PC-9 (cell line): ENCODE measurements at regions not wholly inside any gene's neighbourhood (a gene's known extent, or its start where the extent isn't known, plus 50 kb on each side); places are given as distances from the start of the nearest gene placed in this dataset.

ENCODE experiments used
- BruUV-seq: library from RNA; stranded (reverse); fragments of 400-500 nt; replicated peaks from 2 replicates; lab custom pipeline; 2021; lab: Mats Ljungman, UMichigan
- CTCF ChIA-PET: fragments of 300-600 bp; sonication (Branson Sonifier 250); formaldehyde crosslinking; loops from one replicate; lab custom pipeline; 2022; ENCODE audit warnings: antibody characterized with exemption; lab: Charles Lee
- POLR2A ChIA-PET: fragments of 300-600 bp; sonication (Branson Sonifier 250); formaldehyde crosslinking; loops from one replicate; lab custom pipeline; 2022; ENCODE audit warnings: antibody characterized with exemption; ENCODE audit not compliant: unreplicated experiment; lab: Charles Lee
- DNase-seq, 2 experiments: peaks; one replicate each; pipeline versions ENCODE4 v3.0.0 to v3.0.0-alpha.2; 2015 to 2022; ENCODE audit warnings: mixed read lengths in 1 of 2
- H2AFZ ChIP-seq: fragments of 200-600 bp; sonication (generic); 2 replicates; pipeline ENCODE4 v1.8.1; 2017; ENCODE audit warnings: antibody characterized with exemption
- H3F3A ChIP-seq: fragments of 200-600 bp; sonication (generic); 2 replicates; pipeline ENCODE4 v1.8.1; 2017; ENCODE audit warnings: antibody characterized with exemption, mild to moderate bottlenecking, low read depth; ENCODE audit not compliant: insufficient read depth
- H3K27ac ChIP-seq: fragments of 200-600 bp; sonication (generic); 2 replicates; pipeline ENCODE4 v1.6.1; 2016; ENCODE audit warnings: mixed run types
- H3K27me3 ChIP-seq: fragments of 200-600 bp; sonication (generic); 2 replicates; pipeline ENCODE4 v1.6.1; 2016; ENCODE audit warnings: low read depth, mixed run types; ENCODE audit not compliant: insufficient read depth
- H3K36me3 ChIP-seq: fragments of 200-600 bp; sonication (generic); 2 replicates; pipeline ENCODE4 v1.6.1; 2016; ENCODE audit warnings: low read depth, mixed run types
- H3K4me1 ChIP-seq: fragments of 200-600 bp; sonication (generic); replicated peaks from 2 replicates; pipeline ENCODE4 v1.6.1; 2016; ENCODE audit warnings: mixed run types; ENCODE audit not compliant: insufficient read depth
- H3K4me2 ChIP-seq: fragments of 200-600 bp; sonication (generic); 2 replicates; pipeline ENCODE4 v1.6.1; 2017; ENCODE audit warnings: mixed run types
- H3K4me3 ChIP-seq: fragments of 200-600 bp; sonication (generic); 2 replicates; pipeline ENCODE4 v1.6.1; 2016; ENCODE audit warnings: mixed run types
- H3K79me2 ChIP-seq: fragments of 200-600 bp; sonication (generic); 2 replicates; pipeline ENCODE4 v1.6.1; 2017; ENCODE audit warnings: low read depth, mixed run types
- H3K9me2 ChIP-seq: fragments of 200-600 bp; sonication (generic); 2 replicates; pipeline ENCODE4 v1.8.1; 2017; ENCODE audit warnings: mild to moderate bottlenecking; ENCODE audit not compliant: insufficient read depth
- H3K9me3 ChIP-seq: fragments of 200-600 bp; sonication (generic); 2 replicates; pipeline ENCODE4 v1.8.1; 2016; ENCODE audit warnings: low read depth; ENCODE audit not compliant: insufficient read depth
- H4K20me1 ChIP-seq: fragments of 200-600 bp; sonication (generic); 2 replicates; pipeline ENCODE4 v1.8.1; 2017; ENCODE audit not compliant: insufficient read depth
- EZH2 ChIP-seq: fragments of 200-600 bp; sonication (generic); IDR thresholded peaks from 2 replicates; pipeline ENCODE4 v1.8.0; 2017; ENCODE audit warnings: antibody characterized with exemption, low read depth
- intact Hi-C: fragments of 100-400 bp; cut with micrococcal nuclease; formaldehyde crosslinking; loops from one replicate; pipeline ENCODE4 v1.10.0; 2022; ENCODE audit not compliant: unreplicated experiment
- TF ChIP-seq, protein P1 (sequence below): fragments of 200-600 bp; sonication (generic); conservative IDR thresholded peaks from 2 replicates; pipeline ENCODE4 v1.6.1; 2017; ENCODE audit warnings: mixed run types, antibody characterized with exemption, mild to moderate bottlenecking, moderate library complexity

DNA sequence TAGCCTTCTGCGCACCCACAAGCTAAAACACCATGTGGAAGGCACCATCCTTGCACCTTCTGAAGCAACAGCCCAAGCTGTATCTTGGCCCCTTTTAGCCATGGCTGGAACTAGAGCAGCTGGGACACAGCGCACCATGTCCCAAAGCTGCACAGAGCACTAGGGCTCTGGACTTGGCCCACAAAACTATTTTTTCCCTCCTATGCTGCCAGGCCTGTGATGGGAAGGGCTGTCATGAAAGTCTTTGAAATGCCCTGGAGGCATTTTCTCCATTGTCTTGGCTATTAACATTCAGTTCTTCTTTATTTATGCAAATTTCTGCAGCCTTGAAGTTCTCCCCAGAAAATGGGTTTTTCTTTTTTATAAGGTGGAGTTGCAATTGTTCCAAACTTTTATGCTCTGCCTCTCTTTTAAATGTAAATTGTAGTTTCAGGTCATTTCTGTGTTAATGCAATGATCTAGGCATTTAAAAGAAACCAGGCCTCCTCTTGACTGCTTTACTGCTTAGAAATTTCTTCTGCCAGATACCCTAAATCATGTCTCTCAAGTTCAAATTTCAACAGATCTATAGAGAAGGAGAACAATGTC lies 996.3 kb downstream of the TAF11L14 start:
- no peaks in the 10 kb centered on the region for H3K9me3 ChIP-seq
- no peak overlapping the region for H3K27ac ChIP-seq
- H3K9me2 ChIP-seq, result no peaks in the 10 kb centered on the region
- no peaks in the 10 kb centered on the region for H3K79me2 ChIP-seq
- no peaks in the 10 kb centered on the region for H3K36me3 ChIP-seq
- H2AFZ ChIP-seq, result no peak overlapping the region
- no peaks in the 10 kb centered on the region for H3K27me3 ChIP-seq
- intact Hi-C loops, result no loop called here
- no peak overlapping the region for H3K4me2 ChIP-seq
- H3K4me1 ChIP-seq, result no peaks in the 10 kb centered on the region
- TF ChIP-seq, protein P1, sequence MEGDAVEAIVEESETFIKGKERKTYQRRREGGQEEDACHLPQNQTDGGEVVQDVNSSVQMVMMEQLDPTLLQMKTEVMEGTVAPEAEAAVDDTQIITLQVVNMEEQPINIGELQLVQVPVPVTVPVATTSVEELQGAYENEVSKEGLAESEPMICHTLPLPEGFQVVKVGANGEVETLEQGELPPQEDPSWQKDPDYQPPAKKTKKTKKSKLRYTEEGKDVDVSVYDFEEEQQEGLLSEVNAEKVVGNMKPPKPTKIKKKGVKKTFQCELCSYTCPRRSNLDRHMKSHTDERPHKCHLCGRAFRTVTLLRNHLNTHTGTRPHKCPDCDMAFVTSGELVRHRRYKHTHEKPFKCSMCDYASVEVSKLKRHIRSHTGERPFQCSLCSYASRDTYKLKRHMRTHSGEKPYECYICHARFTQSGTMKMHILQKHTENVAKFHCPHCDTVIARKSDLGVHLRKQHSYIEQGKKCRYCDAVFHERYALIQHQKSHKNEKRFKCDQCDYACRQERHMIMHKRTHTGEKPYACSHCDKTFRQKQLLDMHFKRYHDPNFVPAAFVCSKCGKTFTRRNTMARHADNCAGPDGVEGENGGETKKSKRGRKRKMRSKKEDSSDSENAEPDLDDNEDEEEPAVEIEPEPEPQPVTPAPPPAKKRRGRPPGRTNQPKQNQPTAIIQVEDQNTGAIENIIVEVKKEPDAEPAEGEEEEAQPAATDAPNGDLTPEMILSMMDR, result no peak
- TF ChIP-seq EZH2, result no peak
- no peak overlapping the region for H3K4me3 ChIP-seq
- no peaks in the 10 kb centered on the region for H4K20me1 ChIP-seq
- POLR2A ChIA-PET, result no interaction called here
- DNase-seq, result no peak
- H3F3A ChIP-seq, result no peaks in the 10 kb centered on the region
- no TSS peak for BruUV-seq
- CTCF ChIA-PET, result no interaction called here

DNA sequence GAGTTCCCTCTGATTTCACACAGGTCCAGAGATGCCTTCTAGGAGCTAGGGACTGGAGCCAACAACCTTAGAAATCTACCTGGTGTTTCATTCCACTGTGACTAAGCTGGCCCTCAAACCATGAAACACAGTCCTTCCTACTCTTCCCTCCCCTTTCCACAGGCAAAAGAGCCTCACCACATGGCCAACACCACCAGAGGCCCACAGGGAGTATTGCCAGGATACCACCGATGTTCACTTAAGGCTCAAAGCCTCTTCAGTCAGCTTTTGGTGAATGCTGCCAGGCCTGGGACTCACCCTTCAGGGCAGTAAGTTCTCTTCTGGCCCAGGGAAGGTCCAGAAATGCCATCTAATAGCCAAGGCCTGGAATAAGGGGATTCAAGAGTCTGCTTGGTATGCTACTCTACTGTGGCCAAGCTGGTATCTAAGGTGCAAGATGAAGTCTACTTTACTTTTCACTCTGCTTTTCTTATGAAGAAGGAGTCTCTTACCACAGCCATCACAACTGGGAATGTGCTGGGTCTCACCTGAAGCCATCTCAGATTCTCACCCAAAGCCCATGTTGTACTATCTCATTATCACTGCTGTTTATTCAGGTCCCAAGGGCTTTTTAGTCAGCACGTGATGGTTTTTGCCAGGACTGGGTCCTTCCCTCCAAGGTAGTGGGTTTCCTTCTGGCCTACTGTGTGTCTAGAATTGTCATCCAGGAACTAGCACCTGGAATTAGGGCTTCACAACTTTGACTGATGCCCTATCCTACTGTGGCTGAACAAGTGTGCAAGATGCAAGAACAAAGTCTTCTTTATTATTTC lies 1018.4 kb downstream of the TAF11L14 start:
- H3K9me3 ChIP-seq, result no peaks in the 10 kb centered on the region; the same call in 1 of the 2 replicates
- 0 out of 2 replicates have a peak, but pooled peaks cover 4% of the 10 kb centered on the region for H3K9me2 ChIP-seq
- H3K4me3 ChIP-seq, result no peak overlapping the region
- no peak overlapping the region for H3K4me2 ChIP-seq
- intact Hi-C loops, result no loop called here
- no peak overlapping the region for H3K27ac ChIP-seq
- TF ChIP-seq, protein P1, result no peak
- TF ChIP-seq EZH2, result no peak
- H3K27me3 ChIP-seq, result no peaks in the 10 kb centered on the region
- no peaks in the 10 kb centered on the region for H3K36me3 ChIP-seq
- H3F3A ChIP-seq, result no peaks in the 10 kb centered on the region
- no peaks in the 10 kb centered on the region for H3K4me1 ChIP-seq
- H3K79me2 ChIP-seq, result no peaks in the 10 kb centered on the region
- ChIA-PET CTCF (interaction anchor here (0.6 kb wide), 1 partner anchor 1464 kb away, joined by 8 read pairs; no protein-coding TSS in a partner anchor), POLR2A (no interaction called here)
- no peak for DNase-seq
- BruUV-seq, result no TSS peak
- H2AFZ ChIP-seq, result no peak overlapping the region
- H4K20me1 ChIP-seq, result no peaks in the 10 kb centered on the region

DNA sequence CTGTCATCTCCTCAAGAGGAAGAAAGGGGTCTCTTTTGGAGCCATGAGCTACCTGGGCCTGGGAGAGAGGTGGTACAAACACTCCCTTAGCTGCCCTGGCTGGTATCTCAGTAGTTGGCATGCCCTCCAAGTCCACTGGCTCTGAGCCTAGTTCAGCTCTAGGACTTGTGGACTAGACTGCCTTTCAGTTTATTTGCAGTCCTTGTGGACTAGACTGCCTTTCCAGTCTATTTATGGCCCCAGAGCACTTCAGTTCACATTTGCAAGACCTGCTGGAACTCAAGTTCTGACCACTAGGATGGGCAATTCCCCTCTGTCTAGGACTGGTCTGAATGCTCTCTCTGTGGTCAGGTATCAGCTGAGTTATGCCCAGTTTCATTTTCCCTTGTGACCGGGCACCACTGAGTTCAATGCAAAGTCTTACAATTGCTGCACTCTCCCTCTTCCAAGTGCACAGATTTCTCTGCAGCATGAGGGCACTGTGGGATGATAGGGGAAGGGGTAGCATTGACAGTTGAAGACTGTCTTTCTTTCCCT lies 1019.0 kb downstream of the TAF11L14 start:
- BruUV-seq, result no TSS peak
- Histone ChIP-seq H3K79me2 (no peaks in the 10 kb centered on the region), H3K4me1 (no peaks in the 10 kb centered on the region), H3K36me3 (no peaks in the 10 kb centered on the region), H3K27ac (no peak overlapping the region), H3K4me3 (no peak overlapping the region), H4K20me1 (no peaks in the 10 kb centered on the region), H3K4me2 (no peak overlapping the region), H2AFZ (no peak overlapping the region), H3K27me3 (no peaks in the 10 kb centered on the region), H3F3A (no peaks in the 10 kb centered on the region), H3K9me3 (no peaks in the 10 kb centered on the region; the same call in 1 of the 2 replicates), H3K9me2 (0 out of 2 replicates have a peak, but pooled peaks cover 4% of the 10 kb centered on the region)
- no peak for DNase-seq
- TF ChIP-seq EZH2, result no peak
- TF ChIP-seq, protein P1, result no peak
- ChIA-PET CTCF (no interaction called here), POLR2A (no interaction called here)
- intact Hi-C loops, result no loop called here
